Uterus (tissue), 2 donors: ENCODE measurements at regions not wholly inside any gene's neighbourhood (a gene's known extent, or its start where the extent isn't known, plus 50 kb on each side); places are given as distances from the start of the nearest gene placed in this dataset.

Experiments
- POLR2A ChIP-seq, 2 donors: fragments of 450-650 bp; IDR thresholded peaks; one replicate each; pipeline ENCODE4 v1.6.1; 2016; ENCODE audit warnings: antibody characterized with exemption in 2 of 2, mild to moderate bottlenecking in 1 of 2, moderate library complexity in 1 of 2
- TF ChIP-seq, protein P1 (sequence below), 4 experiments: fragments of 200-600 bp in 2 of 4; fragments of 450-650 bp in 2 of 4; sonication (generic) in 2 of 4; IDR thresholded peaks; one replicate each; pipeline ENCODE4 v1.5.1; 2016 to 2019; ENCODE audit warnings: antibody characterized with exemption in 4 of 4, mild to moderate bottlenecking in 2 of 4, moderate library complexity in 1 of 4

DNA sequence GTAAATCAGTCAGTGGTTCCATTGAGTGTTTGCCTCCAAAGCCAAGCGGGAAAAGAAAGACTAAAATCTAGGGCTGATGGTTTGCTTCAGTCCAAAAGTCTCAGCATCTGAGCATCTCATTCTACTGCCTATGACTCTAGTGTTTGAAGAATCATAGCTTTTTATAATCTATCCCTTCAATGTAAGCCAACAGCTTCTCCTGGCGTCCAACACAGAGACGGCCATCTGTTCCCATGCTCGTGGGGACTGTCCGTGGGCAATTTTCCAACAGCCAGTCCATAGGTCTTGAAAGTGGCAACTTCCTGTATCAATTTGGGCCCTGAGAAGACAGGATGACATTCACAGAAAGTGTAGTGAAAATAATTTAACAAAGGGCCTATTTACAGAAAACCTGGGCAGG, 544.4 kb upstream of the TMEM132C start:
- TF ChIP-seq, protein P1, sequence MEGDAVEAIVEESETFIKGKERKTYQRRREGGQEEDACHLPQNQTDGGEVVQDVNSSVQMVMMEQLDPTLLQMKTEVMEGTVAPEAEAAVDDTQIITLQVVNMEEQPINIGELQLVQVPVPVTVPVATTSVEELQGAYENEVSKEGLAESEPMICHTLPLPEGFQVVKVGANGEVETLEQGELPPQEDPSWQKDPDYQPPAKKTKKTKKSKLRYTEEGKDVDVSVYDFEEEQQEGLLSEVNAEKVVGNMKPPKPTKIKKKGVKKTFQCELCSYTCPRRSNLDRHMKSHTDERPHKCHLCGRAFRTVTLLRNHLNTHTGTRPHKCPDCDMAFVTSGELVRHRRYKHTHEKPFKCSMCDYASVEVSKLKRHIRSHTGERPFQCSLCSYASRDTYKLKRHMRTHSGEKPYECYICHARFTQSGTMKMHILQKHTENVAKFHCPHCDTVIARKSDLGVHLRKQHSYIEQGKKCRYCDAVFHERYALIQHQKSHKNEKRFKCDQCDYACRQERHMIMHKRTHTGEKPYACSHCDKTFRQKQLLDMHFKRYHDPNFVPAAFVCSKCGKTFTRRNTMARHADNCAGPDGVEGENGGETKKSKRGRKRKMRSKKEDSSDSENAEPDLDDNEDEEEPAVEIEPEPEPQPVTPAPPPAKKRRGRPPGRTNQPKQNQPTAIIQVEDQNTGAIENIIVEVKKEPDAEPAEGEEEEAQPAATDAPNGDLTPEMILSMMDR (IDR thresholded peaks at IDR 0.05), result no peak
- TF ChIP-seq POLR2A (IDR thresholded peaks at IDR 0.05), result no peak
